Endometrium (tissue), 2 donors: ENCODE measurements at regions not wholly inside any gene's neighbourhood (a gene's known extent, or its start where the extent isn't known, plus 50 kb on each side); places are given as distances from the start of the nearest gene placed in this dataset.
A peak's percentile ranks its signal among the peaks of the same experiment; 100 is the strongest.
"Not testable (repeated sequence)": the region's sequence is repeated elsewhere in the genome, so short reads cannot be mapped to it uniquely, and the experiment has no call there.

ENCODE experiments used
- FAIRE-seq: peaks from 2 replicates; lab custom pipeline; 2012; peaks lifted over from hg19 to GRCh38; lab: Jason Lieb, UNC
- donor health status: control.
- donor health status: control.

GRCh38 chr16:13629704-13630103 is 290.2 kb upstream of the ERCC4 start:
- FAIRE-seq = no peak

DNA sequence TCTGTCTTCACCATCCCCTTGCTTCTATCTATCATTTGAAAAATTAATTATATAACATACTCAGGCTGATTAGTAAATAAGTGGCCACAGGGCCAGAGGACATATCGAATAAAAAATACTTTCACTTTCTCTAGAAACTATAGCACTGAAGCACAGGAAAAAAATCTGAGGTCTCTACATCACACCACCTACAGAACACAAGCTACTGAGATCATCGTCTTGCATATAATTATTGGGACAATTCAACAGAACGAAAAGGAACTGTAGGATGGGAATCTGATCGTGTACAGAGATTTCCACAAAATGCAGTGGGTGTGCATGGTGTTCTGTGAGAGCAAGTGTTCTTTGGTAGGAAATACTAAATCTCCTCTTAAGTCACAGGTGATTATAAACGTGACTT is 289.6 kb upstream of the ERCC4 start:
- no peak for FAIRE-seq

DNA sequence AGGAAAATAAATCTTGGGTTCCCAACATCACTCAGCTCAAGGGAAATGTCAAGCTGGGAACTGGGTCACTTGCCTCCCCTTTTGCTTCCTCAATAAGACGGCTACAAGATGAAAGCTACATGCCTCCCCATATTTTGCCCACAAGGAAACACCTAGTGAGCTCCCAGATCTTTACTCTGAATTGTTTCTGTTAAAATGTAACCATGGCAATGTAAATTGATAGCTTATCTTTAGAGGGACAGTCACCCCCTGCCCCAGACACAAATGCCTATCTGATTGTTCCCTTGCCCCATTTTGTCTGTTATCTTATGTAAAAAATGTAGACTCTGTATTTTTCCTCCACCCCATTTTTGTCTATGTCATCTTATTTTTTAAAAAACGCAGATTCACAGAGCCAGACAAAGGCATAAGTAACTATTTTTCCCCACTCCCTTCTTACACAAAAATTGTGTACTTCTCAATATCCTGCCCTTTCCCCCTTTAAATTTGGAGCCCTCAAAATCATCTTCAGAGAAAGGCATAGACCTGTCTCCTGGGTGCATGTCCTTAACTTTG is 288.7 kb upstream of the ERCC4 start:
- no peak for FAIRE-seq

- FAIRE-seq = no peak
Measured at GRCh38 chr16:13631916-13632315, 288.0 kb upstream of the ERCC4 start.

- FAIRE-seq = not testable (repeated sequence)
Measured at GRCh38 chr16:13632504-13632903, 287.4 kb upstream of the ERCC4 start.

- no peak for FAIRE-seq
Measured at GRCh38 chr16:13633391-13633861, 286.5 kb upstream of the ERCC4 start.

DNA sequence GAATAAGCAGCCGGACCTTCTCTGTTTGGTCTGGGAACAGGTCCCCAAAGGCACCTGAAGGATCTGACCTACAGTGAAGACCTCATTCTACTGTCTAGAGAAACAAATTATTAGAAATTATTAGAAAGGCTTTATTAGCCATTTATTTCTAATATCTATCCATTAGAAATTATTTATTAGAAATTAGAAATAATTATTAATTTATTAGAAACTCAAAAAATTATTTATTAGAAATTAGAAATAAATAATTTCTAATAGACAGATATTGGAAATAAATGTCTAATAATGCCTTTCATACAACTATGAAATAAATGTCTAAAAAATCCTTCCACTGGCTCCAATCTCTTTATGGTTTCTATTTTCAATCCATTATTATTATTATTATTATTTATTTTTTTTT is 285.7 kb upstream of the ERCC4 start:
- peak; percentile 65 for FAIRE-seq

- no peak for FAIRE-seq
Measured at GRCh38 chr16:13634959-13635358, 285.0 kb upstream of the ERCC4 start.

DNA sequence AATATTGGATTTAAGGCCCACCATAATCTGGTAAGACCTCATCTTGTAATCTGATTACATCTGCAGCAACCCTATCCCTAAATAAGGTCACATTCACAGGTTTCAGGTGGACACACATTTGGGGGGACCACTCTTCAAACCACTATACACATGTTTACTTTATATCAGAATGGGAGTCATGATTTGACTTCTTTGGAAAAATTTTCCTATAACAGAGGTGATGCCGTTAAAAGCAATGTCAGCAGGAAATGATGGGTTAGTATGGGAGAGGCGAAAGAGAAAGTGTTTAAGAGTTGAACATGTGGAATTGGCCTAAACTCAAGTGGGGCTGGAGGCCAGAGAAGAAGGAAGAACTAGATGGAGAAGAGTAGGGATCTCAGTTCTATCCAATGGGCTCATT is 281.7 kb upstream of the ERCC4 start:
- FAIRE-seq = no peak

- no peak for FAIRE-seq
Measured at GRCh38 chr16:13643412-13643811, 276.5 kb upstream of the ERCC4 start.

- peak; percentile 21 for FAIRE-seq
Measured at GRCh38 chr16:13645601-13646245, 274.2 kb upstream of the ERCC4 start.

- FAIRE-seq = no peak
Measured at GRCh38 chr16:13660807-13661206, 259.1 kb upstream of the ERCC4 start.

DNA sequence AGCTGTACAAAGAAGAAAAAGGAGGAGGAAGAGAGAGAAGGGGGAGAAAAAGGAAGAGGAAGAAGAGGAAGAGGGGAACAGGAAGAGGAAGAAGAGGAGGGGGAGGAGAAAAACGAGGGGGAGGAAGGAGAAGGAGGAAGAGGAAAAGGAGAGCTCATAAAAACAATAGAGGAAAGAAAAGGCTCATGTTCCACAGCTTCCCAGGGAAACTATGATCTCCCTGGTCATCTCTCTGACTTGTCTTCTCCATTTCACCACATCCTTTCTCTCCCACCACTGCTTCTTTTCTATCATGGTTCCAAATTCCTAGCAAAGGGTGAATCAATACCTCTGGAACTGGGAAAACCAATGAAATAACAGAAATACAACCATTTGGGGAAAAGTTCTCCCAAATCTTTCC is 254.1 kb upstream of the ERCC4 start:
- FAIRE-seq = no peak

GRCh38 chr16:13672196-13672595 is 247.8 kb upstream of the ERCC4 start:
- FAIRE-seq = no peak

DNA sequence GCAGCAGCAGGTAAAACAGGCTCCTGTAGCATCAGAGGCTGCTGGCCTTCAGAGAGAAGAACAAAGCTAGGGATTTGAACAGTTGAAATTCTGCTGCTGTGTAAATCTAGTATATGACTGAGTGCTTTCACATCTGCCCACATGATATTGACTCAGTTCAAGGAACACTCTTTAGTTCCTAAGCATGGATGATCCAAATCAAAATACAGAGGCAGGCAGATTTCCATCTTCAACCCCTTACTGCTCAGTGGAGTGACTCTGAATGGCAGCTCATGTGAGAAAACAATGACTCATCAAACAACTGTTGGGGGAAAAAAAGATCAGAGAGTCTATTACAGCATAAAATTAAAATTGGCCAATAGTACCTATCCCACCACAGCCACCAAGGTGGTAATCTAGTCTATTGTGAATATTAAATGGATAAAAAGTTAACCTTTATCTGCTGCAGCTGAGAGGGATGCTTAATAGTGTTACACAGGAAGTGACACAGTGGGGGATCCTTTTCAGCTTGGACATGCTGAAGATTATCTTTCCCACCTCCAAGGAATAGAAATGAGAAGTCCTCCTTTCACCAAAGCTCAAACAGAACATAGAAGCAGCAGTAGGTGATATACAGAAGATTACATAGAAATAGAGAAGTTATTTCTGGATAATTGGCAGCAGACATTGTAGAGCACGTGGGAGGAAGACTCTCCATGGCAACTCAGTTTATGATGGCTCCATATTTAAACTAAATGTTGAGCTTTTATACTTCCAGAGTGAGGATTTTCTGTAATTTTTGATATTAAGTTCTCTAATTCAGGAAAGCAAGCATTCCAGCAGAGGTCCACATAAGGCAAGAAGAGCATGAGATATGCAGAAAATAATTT is 239.7 kb upstream of the ERCC4 start:
- FAIRE-seq = no peak

GRCh38 chr16:13684819-13685563 is 235.0 kb upstream of the ERCC4 start:
- no peak for FAIRE-seq

- FAIRE-seq = no peak
Measured at GRCh38 chr16:13696017-13696416, 223.9 kb upstream of the ERCC4 start.

DNA sequence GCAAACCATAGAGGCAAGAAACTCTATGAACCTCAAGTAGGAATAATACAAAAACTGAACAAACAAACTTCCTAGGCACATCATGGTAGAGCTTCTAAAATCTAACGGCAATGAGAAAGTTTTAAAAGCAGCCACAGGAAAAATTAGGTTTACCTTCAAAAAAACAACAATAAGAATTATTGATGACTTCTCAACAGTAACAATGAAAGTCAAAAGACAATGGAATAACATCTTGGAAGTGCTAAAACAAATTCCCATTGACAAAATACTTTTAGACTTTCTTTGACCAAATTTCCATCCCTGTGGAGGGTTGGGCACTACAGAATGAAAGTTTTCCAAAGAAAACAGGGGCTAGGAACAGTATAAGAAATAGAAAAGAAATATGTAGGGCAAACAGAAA is 222.9 kb upstream of the ERCC4 start:
- FAIRE-seq = no peak

- FAIRE-seq = no peak
Measured at GRCh38 chr16:13697568-13697967, 222.4 kb upstream of the ERCC4 start.

DNA sequence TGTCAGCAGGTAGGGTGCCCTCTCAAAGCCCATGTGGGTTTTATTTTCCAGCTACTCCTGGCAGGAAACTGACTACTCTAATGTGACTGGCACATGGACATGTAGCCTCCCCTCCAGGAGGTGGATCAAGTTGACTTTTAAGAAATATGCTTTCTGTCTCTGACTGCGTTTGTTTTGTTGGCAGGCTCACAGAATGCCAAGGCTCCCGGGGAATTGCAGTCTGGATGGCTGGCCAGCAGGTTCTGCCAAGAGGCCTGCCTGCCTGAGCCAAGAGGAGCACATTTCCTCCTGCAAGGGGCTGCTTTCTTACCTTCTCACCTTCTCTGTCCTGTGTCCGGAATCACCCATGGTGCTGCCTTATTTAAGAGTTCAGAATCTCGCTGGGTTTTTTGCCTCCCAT is 217.3 kb upstream of the ERCC4 start:
- FAIRE-seq = no peak

- no peak for FAIRE-seq
Measured at GRCh38 chr16:13708347-13709120, 211.4 kb upstream of the ERCC4 start.

- no peak for FAIRE-seq
Measured at GRCh38 chr16:13718748-13719147, 201.2 kb upstream of the ERCC4 start.
